MV-4-11 (cell line): ENCODE measurements at regions not wholly inside any gene's neighbourhood (a gene's known extent, or its start where the extent isn't known, plus 50 kb on each side); places are given as distances from the start of the nearest gene placed in this dataset.
"Not testable (repeated sequence)": the region's sequence is repeated elsewhere in the genome, so short reads cannot be mapped to it uniquely, and the experiment has no call there.

ENCODE experiments used
- DNase-seq: peaks from one replicate; lab custom pipeline; 2025; lab: John Stamatoyannopoulos, UW

DNA sequence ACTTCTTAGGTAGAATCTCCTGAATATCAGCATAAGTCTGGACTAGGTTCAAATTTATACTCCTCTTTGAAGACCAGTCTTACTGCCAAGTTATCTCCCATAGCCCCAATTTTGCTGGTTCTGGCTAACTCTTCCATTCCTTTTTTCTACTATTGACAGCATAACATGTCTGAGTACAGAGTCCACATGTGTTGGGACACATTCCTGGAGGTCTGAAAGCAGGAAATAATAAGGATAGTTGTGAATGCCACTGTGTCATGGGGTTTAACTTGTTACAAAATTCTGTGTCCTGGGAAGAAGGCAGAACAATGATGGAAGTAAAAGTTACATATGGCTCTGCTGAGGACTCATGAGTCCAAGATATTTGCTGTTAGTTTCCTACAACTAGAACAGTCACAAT lies 57.4 kb upstream of the ZBTB20 start:
- no peak for DNase-seq

DNA sequence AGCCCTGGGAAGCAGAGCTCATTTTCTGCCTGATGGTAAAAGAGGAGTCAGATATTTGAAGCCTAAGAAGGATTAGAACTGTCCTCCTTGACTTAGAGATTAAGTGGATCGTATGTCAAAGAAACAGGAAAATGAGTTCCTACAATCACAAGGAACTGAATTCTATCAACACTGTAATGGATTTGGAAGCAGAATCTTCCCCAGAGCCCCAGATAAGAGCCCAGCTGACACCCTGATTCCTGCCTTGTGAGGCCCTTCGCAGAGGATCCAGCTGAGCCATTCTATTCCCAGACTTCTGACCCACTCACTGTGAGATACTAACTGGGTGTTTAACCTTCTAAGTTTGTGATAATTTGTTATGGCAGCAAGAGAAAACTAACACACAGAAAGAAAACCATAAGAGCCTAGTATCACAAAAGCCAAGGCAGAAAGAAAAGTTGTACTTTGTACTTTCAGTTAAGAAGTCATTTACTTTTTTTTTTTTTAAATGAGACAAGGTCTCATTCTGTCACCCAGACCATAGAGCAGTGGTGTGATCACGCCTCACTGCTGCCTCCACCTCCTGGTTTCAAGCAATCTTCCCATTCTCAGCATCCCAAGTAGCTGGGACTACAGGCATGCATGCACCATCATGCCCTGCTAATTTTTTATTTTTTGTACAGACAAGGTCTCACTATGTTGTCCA lies 61.1 kb upstream of the ZBTB20 start:
- DNase-seq: no peak

DNA sequence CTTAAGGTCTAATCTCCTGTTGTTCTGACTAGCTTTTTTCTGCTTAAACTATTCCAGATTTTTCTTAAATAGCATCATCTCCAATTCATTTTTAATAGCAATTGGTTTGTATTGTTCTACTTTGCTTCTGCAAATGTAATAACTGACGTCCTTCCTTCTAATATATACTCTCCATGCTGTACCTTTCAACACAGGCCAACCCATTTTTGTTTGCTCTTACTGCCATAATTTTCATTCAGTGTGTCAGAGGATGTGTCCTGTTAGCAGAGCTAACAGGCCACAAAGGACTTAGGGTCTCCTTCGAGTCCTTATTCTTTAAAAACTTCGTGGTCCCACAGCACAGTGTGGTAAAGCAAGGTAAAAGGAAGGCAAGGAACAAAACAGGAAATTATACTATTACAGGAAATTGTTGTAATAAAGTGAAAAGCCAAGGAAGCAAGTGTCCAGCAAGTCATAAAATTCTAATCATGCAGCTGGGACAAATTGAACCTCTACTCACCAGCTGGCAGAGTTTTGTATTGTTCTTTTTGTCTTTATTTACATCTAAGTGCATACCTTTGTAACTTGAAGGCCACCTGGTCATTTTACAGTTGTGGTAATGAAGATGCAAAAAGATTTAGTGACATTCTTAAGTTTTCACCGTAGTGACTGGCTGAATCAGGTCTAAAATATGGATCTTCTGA lies 64.9 kb upstream of the ZBTB20 start:
- DNase-seq: no peak

DNA sequence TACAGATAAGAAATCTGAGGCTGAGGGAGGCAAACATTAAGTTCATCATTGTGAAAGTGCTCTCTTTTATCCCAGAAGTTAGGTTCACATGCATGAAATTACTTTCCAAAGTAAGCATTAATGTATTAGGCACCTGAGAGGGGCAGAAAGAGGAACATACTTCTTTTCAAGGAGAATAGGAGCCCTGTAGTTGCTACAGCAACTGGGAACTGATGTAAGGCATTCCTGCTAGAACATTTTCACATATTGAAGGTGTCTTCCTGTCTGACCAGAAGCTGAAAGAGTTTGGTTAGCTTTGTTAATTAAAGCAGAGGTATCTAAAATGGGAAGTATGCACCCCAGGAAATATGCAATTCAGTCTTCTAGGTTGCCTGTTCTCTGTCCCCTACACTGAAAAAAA lies 65.5 kb upstream of the ZBTB20 start:
- no peak for DNase-seq

DNA sequence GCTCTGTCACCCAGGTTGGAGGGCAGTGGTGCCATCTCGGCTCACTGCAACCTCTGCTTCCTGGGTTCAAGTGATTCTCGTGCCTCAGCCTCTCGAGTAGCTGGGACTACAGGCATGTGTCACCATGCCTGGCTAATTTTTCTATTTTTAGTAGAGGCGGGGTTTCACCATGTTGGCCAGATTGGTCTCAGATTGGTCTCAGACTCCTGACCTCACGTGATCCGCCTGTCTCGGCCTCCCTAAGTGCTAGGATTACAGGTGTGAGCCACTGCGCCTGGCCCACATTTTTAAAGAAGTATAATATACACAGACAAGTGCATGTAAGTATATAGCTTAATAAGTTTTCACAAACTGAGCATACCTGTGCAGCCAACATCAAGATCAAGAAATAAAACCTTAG lies 66.0 kb upstream of the ZBTB20 start:
- DNase-seq: not testable (repeated sequence)

DNA sequence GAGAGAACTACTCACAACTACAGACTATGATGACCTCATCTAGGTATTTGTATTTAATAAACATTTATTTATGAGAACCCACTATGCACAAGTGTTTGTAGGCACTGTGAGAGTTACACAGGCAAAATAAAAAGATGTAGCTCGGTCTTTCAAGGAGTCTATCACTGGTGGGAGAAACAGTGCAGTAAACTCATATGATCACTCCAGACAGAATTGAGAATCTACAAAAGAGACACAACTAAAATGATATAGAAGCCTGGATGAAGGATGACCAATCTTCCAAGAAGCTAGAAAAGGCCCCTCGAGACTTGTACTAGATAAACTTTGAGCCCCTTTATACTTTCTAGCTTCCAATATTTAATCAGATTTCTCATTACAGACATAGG lies 70.2 kb upstream of the ZBTB20 start:
- DNase-seq: no peak

DNA sequence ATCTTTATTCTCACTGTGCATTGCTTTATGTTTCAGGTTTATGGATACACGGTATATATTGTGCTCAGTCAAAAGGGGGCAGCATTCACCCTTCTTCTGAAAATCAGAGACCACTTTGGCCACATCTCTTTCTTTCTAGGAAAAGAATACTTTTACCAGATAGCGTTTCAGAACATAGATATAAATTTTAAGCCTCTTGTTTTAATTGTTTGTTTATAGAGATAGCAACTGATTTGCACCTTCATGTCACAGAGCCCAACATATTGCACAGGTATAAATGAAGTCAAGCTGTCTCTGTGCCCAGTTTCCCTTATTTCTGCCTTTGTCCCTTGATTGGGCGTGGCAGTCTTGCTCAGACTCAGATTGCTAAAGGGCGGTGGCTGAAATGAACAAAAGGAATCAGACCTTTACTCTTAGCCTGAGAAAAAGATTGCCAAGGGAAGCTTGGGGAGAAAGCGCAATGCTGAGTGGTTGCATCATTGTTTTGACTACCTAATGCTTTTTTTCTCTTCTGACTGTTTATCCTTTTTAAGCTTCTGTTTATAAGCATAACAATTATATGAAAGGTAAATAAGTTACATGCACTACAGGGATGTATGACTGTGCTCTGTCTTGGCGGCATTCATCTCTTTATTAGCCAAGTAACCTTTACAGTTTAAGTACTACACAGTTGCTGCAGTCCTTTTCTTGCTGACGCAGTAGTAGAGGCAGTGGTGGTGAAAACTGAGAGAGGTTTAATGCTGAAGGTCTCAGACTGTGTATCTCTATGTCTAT lies 70.8 kb upstream of the ZBTB20 start:
- DNase-seq: peak; percentile 26

DNA sequence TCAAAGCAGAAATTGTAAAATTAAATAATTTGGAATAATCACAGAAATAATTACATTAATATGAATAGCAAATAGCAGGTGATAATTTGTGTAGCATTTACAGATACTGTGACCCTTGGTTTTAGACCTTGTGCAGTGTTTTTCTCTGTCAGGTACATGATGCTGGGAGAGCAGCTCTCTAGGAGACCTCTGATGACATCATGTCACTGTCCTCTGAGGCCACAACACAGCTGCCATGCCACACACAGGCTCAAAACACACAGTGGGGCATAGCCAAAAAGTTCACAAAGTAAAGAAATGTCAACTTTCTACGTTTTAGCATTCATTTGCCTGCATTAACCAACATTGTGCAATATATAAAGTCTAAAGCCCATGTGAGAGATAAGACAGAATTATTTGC lies 71.8 kb upstream of the ZBTB20 start:
- no peak for DNase-seq

DNA sequence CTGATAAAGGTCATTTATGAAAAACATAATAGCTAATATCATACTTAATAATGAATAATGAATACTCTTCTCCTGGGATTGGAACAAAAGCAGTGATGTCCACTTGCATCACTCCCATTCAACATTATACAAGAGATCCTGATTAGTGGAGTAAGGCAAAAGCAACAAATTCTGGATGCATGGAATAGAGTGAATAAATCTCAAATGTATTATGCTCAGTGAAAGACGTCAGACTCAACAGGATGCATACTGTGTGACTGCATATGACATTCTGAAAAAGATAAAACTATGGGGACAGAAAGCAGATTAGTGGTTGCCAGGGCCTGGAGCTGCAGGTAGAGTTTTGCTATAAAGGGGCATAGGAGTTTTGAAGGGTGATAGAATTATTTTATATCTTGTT lies 77.6 kb upstream of the ZBTB20 start:
- no peak for DNase-seq

DNA sequence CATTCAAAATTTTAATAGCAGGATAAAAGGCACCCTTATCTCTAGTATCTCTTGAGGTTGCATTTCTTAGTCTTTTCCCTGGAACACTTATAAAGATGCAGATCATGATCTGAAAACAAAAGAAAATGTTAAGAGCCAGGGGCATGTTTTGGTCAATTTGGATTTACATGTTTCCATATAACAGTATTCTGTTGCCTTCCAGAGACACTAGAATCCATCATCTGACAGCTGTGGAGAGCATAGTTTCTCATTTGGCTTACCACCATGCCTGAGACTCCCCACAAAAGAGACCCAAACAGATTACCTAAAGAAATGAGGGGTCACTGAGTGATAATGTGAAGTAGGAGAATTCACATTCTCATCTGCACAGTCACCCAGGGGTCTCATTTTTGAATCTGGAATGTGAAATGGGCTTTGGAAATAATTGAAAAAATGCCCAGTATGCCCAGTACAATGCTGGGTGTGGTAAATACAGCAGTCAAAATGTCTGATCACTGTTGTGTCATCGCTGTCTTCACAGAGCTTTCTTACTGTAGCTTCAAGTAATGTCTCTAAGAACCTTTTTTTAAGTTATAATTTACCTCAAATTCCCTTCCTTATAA lies 79.9 kb upstream of the ZBTB20 start:
- DNase-seq: no peak

DNA sequence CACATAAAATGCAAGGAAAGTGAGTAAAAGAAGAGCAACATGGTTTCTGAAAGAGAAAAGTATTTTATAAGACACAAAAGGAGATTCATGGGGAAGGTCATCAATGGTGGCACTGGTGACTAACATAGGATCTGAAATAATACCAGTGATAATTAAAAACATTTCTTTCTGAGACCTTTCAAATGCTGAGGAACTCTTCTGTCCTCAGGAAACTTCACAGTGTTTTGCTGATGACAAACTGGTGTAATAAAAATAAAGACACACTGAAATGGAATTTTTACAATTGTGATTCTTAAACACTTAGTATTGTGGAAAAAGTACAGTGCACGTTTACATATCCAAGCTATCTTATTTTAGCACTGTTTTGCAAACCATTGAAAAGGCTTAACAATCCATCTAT lies 80.4 kb upstream of the ZBTB20 start:
- no peak for DNase-seq

DNA sequence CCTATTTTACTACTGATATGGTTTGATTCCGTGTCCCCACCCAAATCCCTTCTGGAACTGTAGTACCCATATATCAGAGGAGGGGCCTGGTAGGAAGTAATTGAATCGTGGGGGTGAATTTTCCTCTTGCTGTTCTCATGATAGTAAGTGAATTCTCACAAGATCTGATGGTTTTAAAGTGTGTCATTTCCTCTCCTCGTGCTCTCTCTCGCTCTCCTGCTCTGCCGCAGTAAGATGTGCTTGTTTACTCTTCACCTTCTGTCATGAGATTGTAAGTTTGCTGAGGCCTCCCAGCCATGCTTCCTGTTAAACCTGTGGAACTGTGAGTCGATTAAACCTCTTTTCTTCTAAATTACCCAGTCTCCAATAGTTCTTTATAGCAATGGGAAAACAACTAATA lies 81.2 kb upstream of the ZBTB20 start:
- no peak for DNase-seq

DNA sequence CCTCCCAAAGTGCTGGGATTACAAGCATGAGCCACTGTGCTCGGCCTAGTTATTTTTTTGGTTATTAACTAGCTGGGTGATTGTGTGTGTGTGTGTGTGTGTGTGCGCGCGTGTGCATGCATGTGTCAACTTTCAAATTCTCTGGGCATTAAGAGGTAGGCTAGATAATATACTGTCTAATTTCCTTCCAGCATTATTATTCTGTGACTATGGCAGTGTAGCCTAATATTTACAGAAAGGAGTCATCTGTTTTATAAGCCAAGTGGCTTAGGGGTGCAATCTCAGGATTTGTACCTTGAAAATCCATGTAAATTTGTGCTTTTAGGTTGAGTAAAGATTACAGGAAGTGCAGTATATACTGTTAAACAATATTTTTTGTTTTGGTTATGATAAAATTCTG lies 85.1 kb upstream of the ZBTB20 start:
- no peak for DNase-seq

DNA sequence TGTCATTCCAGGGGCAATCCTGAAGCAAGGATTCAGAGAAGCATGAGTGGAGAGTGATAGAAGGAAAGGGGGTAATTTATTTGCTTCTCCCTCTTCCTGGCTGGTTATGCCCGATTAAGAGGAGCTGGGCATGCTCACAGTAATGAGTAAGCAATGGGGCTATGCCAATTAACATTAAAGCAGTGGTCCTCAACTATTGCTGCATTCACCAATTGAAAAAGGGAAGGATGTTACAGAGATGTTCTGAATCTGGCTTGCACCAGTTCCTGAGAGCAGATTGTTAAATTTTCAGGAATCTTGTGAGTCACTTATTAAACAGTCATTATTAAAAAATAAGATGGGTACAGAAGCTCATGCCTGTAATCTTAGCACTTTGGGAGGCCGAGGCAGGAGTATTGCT lies 85.9 kb upstream of the ZBTB20 start:
- no peak for DNase-seq

DNA sequence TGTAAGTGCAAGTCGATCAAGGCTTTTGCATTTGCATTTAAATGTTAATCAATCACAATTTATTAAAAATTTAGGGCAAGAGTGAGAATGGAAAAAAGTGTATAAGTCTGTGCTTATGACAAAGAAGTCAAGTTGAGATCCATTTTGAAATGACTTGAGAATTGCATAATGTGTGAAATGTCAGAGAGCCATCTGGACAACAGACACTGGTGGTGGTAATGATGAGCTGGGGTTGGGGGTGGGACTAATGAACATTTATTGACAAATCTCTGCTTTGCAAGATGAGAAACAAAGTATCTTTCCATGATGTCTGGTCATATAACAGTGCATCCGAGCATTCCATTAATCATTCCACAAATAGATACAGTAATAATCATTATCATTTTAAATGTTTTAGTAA lies 89.4 kb upstream of the ZBTB20 start:
- no peak for DNase-seq

DNA sequence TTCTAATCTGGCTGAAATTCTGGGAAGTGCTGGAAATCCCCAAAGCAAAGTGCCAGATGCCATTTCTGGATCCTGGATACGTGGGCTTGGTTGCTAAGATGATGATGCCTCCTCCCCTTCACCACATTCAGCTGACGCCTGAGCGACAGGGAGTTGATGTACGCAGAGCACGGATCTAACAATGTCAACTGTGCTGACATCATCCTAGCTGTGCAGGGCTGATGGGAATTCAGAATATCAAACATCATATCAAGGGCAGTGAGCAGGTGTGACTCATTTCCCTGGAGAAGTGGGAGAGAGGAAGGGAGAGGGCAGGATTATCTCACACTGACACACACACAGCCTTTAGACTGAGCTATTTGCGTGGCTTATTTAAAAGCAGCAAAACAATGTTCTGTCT lies 92.6 kb upstream of the ZBTB20 start:
- DNase-seq: no peak

DNA sequence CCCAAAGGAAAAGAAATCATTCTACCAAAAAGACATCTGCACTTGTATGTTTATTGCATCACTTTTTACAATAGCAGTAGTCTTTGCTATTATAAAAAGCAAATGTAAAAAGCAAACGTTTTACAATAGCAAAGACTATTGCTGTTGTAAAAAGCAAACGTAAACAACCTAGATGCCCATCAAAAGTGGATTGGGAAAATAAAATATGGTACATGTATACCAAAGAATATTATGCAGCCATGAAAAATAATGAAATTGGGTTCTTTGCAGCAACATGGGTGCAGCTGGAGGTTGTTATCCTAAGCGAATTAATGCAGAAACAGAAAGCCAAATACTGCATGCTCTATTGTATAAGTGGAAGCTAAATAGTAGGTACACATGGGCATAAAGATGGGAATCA lies 97.3 kb upstream of the ZBTB20 start:
- DNase-seq: no peak

DNA sequence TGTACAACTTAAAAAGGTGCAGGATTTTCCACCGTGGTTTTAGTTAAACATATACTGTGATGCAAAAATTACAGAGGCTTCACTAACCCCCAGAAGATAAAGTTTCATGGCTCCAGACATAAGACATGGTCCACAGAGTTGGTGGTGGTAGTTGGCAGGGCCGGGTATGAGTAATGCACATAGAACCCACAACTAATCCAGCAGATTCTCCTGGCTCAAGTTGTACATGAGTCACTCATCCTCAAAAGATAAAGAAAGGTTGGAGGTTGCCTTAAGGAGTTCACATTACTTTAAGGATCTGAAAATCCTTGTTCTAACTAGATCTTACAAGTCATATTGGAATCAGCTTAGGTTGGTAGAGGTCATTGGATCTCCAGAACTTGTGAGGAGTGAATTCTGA lies 98.3 kb upstream of the ZBTB20 start:
- peak; percentile 78 for DNase-seq

DNA sequence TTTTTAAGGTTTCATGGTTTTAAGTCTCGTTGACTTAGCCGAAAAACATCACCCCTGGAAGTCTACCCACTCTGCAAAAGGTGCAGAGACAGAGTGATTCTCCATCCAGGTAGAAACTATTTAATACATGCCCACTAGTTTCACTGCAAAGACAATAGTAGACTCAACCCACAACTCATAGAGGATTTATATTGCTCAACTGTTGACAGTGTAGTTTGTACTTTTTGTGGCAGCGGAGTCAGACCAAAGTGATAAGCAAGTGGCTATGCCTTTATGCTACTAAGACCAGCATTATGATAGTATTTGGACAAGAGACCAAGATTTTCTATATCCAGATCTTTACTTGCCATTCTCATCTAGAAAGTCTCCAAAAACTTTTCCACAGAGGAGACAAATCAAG lies 98.8 kb upstream of the ZBTB20 start:
- DNase-seq: peak; percentile 9

DNA sequence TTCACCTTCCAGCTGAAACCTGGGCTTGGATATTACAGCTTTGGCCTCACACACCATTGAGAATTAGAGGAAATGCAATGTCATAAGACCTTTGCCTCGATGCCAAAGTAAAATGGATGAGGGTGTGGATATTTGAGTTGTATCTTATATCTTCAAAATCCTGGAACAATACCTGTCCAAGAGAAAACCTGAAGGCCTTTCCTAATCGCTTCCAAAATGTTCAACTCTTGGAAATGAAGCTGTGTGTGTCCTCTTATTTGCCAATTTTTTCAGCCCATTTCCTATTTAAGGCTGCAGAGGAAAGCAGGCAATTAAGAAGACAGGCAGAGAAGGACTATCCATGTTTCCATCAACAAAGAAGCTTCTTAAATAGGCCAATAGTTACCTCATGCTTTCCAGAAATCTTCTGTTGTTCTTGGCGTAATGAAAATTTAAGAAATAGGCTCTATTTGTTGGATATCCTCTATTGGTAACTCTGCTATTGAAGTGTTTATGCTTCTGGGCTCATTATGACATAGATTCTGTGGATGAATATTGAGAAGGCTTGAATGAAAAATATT lies 99.5 kb upstream of the ZBTB20 start:
- DNase-seq: no peak

DNA sequence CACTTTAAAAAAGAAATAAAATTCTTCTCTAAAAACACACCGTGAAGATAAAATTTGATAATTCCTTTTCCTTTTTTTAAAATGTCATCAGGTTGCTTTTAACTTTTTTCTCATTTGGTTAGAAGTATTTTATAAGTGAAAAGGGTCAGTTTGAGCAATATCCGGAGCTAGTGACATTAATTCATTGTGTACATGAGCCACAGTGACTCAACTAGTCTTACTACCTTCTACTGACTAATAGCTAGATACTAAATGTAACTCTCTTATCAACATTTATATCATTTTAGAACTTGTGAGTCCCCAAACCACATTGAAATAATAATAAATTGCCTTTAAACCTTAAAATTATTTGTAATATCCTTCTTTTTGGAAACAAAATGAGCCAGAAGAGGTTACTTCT lies 101.2 kb upstream of the ZBTB20 start:
- DNase-seq: no peak

DNA sequence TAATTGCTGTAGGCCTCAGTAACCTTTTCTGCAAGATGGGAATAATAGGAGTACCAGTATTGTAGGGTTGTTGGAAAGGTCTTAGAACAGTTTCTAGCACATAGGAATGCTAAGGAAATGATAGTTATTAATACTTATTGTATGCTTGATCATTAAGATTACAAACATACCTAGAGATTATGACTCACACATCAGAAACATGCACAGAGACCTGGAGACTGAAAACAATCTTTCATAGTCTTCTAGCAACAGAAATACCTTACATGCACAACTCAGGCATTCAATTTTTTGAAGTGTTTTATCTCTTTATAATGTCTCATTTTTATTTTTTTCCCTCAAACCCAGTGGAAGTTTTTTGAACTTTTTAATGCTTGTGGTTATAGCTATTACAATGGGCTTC lies 104.4 kb upstream of the ZBTB20 start:
- DNase-seq: no peak

DNA sequence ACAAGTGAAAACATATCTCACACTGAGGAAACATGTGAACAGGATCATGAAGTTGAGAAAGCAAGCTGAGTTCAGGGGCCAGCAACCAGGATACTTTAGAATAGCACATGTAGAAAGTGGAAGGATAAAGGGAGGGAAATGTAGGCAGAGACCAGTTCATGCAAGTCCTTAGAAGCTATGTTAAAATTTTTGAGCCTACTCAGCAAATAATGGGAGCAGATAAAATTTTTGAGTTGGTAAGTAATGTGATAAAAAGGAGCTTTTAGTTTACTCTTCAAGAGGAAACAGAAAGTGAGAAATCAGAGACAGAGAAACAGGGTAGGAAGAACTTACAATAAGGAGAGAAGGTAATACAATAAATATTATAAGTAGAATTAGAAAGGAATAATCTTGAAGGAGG lies 105.6 kb upstream of the ZBTB20 start:
- no peak for DNase-seq
